ENCODE measurements at regions not wholly inside any gene's neighbourhood (a gene's known extent, or its start where the extent isn't known, plus 50 kb on each side); places are given as distances from the start of the nearest gene placed in this dataset.

DNA sequence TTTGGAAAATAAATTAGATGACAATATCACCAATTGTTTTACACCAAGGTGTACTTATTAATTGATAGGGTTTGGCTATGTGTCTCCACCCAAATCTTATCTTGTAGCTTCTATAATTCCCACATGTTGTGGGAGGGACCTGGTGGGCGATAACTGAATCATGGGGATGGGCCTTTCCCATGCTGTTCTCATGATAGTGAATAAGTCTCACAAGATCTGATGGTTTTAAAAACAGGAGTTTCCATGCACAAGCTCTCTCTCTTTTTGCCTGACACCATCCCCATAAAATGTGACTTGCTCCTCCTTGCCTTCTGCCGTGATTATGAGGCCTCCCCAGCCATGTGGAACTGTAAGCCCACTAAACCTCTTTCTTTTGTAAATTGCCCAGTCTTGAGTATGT, 131.0 kb upstream of the LMO4 start:
- DNase-seq, result no peak
- peaks cover 5 to 10% (median 7%) of the 10 kb centered on the region in 3 donors for H3K27me3 Mint-ChIP-seq (ENCODE audit: low read depth in 3 of 3)
- Histone ChIP-seq H3K4me3 (replicated peaks in 1 of 3; ENCODE audit: low read depth in 2 of 3, low read length in 3 of 3) (no peak overlapping the region), H3K36me3 (replicated peaks in 1 of 2; ENCODE audit: control insufficient read depth in 1 of 2, insufficient read depth in 2 of 2, low read length in 2 of 2) (no peaks in the 10 kb centered on the region), H3K27me3 (ENCODE audit: control insufficient read depth in 2 of 2, insufficient read depth in 2 of 2, low read length in 2 of 2) (no peaks in the 10 kb centered on the region), H3K9me3 (replicated peaks in 1 of 2; ENCODE audit: control insufficient read depth in 1 of 2, insufficient read depth in 1 of 2, low read length in 2 of 2) (no peaks in the 10 kb centered on the region), H3K79me2 (ENCODE audit: insufficient read depth, low read length) (no peaks in the 10 kb centered on the region), H4K20me1 (ENCODE audit: insufficient read depth, low read length) (no peaks in the 10 kb centered on the region), H3K9ac (ENCODE audit: insufficient read depth, low read length, poor library complexity, severe bottlenecking) (no peak overlapping the region), H2AFZ (ENCODE audit: insufficient read depth, low read depth, low read length, poor library complexity, severe bottlenecking) (no peak overlapping the region), H3K4me1 (ENCODE audit: control insufficient read depth in 1 of 2, insufficient read depth in 2 of 2, low read length in 2 of 2) (peaks cover 2 to 7% of the 10 kb centered on the region in 2 donors), H3K27ac (ENCODE audit: low read depth in 1 of 2, low read length in 2 of 2) (no peak overlapping the region), H3K4me2 (replicated peaks; ENCODE audit: extremely low read depth, low read length, poor library complexity, severe bottlenecking) (no peak overlapping the region)
- intact Hi-C loops (cut with micrococcal nuclease), result no loop called here
- H3K4me1 Mint-ChIP-seq, result peaks cover 12% of the 10 kb centered on the region
- H3K27ac Mint-ChIP-seq, result no peak overlapping the region
- H3K36me3 Mint-ChIP-seq, result peaks cover 0 to 5% of the 10 kb centered on the region in 2 donors
- H3K9me3 Mint-ChIP-seq, result peaks cover 4 to 8% (median 6%) of the 10 kb centered on the region in 7 donors
- WGBS (ENCODE audit: insufficient coverage), result no CpG with 5 or more reads among the region's 2 CpGs
- H3K4me3 Mint-ChIP-seq, result no peak overlapping the region
- TF ChIP-seq, protein P1, sequence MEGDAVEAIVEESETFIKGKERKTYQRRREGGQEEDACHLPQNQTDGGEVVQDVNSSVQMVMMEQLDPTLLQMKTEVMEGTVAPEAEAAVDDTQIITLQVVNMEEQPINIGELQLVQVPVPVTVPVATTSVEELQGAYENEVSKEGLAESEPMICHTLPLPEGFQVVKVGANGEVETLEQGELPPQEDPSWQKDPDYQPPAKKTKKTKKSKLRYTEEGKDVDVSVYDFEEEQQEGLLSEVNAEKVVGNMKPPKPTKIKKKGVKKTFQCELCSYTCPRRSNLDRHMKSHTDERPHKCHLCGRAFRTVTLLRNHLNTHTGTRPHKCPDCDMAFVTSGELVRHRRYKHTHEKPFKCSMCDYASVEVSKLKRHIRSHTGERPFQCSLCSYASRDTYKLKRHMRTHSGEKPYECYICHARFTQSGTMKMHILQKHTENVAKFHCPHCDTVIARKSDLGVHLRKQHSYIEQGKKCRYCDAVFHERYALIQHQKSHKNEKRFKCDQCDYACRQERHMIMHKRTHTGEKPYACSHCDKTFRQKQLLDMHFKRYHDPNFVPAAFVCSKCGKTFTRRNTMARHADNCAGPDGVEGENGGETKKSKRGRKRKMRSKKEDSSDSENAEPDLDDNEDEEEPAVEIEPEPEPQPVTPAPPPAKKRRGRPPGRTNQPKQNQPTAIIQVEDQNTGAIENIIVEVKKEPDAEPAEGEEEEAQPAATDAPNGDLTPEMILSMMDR (IDR thresholded peaks at IDR 0.05), result no peak

DNA sequence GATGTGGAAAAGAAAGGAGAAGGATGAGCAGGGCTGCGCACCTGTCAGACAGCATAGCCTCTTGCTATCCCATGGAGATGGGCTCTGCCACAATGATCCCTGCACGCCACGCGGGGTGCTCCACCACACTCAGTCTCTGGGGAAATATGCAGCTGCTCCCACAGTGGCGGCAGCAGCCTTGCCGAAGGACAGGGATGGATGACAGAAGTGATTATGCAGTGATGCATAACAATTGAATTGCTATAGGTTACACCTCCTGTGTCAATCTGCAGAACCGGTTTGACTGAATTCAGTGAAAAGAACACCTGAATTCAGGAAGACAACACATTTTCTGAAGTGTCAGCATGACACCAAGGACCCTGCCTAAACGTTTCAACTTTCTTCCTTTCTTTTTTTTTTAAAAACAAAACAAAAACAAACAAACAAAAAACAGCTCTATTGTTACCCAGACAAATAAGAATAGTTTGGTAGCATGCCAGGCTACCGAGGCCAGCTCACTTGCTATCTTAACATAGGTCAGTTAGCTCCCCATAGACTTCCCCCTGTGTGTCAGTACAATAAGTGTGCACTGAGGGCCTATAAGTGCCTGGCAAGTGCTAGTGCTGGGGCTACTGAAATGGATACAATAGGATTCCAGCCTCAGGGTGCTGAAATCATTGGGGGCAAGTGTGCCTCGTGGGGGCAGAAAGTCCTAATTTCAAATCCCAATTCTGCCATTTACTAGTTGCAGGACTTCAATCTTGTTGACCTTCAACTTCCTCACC, 127.6 kb upstream of the LMO4 start:
- TF ChIP-seq, protein P1 (IDR thresholded peaks at IDR 0.05), result no peak
- H3K4me1 Mint-ChIP-seq, result peaks cover 22% of the 10 kb centered on the region
- Histone ChIP-seq H3K79me2 (ENCODE audit: insufficient read depth, low read length) (no peaks in the 10 kb centered on the region), H3K36me3 (replicated peaks in 1 of 2; ENCODE audit: control insufficient read depth in 1 of 2, insufficient read depth in 2 of 2, low read length in 2 of 2) (no peaks in the 10 kb centered on the region), H3K4me1 (ENCODE audit: control insufficient read depth in 1 of 2, insufficient read depth in 2 of 2, low read length in 2 of 2) (peaks cover 5 to 12% of the 10 kb centered on the region in 2 donors), H3K4me2 (replicated peaks; ENCODE audit: extremely low read depth, low read length, poor library complexity, severe bottlenecking) (no peak overlapping the region), H3K9me3 (replicated peaks in 1 of 2; ENCODE audit: control insufficient read depth in 1 of 2, insufficient read depth in 1 of 2, low read length in 2 of 2) (no peaks in the 10 kb centered on the region), H3K27ac (ENCODE audit: low read depth in 1 of 2, low read length in 2 of 2) (no peak overlapping the region), H3K9ac (ENCODE audit: insufficient read depth, low read length, poor library complexity, severe bottlenecking) (no peak overlapping the region), H3K27me3 (ENCODE audit: control insufficient read depth in 2 of 2, insufficient read depth in 2 of 2, low read length in 2 of 2) (peaks cover 21 to 22% of the 10 kb centered on the region in 2 donors), H2AFZ (ENCODE audit: insufficient read depth, low read depth, low read length, poor library complexity, severe bottlenecking) (no peak overlapping the region), H3K4me3 (replicated peaks in 1 of 3; ENCODE audit: low read depth in 2 of 3, low read length in 3 of 3) (no peak overlapping the region), H4K20me1 (ENCODE audit: insufficient read depth, low read length) (no peaks in the 10 kb centered on the region)
- H3K9me3 Mint-ChIP-seq, result peaks cover 0 to 5% (median 0%) of the 10 kb centered on the region in 7 donors
- intact Hi-C loops (cut with micrococcal nuclease), result no loop called here
- H3K4me3 Mint-ChIP-seq, result no peak overlapping the region
- 97% methylated on average over 6 of the region's 10 CpGs for WGBS (ENCODE audit: insufficient coverage)
- H3K27me3 Mint-ChIP-seq (ENCODE audit: low read depth in 3 of 3), result peaks cover 28 to 38% (median 33%) of the 10 kb centered on the region in 3 donors
- no peak for DNase-seq
- no peaks in the 10 kb centered on the region for H3K36me3 Mint-ChIP-seq
- no peak overlapping the region for H3K27ac Mint-ChIP-seq

Measured in CD14-positive monocyte (primary cell).